ENCODE measurements at regions not wholly inside any gene's neighbourhood (a gene's known extent, or its start where the extent isn't known, plus 50 kb on each side); places are given as distances from the start of the nearest gene placed in this dataset.

DNA sequence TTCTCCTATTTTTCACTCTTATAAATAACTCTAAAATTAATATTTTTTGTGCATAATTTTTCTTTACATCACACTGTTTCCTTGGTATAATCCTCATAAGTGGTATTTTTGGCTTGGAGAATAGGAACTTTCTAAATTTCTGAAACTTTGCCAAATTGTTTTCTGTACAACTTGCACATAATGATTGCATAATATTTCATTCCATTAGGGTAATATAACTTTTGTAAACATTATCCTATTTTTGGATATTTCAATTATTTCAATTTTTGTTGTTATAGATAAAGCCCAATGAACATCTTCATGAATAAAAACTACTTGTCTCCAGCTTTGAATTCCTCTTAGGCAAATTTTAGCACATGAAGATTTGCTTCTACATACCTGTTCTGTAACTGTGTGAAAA, 135.9 kb downstream of the ELAPOR2 start:
- POLR2A ChIA-PET (ENCODE audit: low non-redundant PET) = no interaction called here
- TF ChIP-seq, protein P1, sequence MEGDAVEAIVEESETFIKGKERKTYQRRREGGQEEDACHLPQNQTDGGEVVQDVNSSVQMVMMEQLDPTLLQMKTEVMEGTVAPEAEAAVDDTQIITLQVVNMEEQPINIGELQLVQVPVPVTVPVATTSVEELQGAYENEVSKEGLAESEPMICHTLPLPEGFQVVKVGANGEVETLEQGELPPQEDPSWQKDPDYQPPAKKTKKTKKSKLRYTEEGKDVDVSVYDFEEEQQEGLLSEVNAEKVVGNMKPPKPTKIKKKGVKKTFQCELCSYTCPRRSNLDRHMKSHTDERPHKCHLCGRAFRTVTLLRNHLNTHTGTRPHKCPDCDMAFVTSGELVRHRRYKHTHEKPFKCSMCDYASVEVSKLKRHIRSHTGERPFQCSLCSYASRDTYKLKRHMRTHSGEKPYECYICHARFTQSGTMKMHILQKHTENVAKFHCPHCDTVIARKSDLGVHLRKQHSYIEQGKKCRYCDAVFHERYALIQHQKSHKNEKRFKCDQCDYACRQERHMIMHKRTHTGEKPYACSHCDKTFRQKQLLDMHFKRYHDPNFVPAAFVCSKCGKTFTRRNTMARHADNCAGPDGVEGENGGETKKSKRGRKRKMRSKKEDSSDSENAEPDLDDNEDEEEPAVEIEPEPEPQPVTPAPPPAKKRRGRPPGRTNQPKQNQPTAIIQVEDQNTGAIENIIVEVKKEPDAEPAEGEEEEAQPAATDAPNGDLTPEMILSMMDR (conservative IDR thresholded peaks at IDR 0.05; ENCODE audit: low read depth) = no peak
- no peak overlapping the region for H3K27ac ChIP-seq
- no peak for DNase-seq (ENCODE audit: low spot score)
- CTCF ChIA-PET = interaction anchor here (0.8 kb wide), 1 partner anchor 225 kb away, joined by 3 read pairs; no protein-coding TSS in a partner anchor

DNA sequence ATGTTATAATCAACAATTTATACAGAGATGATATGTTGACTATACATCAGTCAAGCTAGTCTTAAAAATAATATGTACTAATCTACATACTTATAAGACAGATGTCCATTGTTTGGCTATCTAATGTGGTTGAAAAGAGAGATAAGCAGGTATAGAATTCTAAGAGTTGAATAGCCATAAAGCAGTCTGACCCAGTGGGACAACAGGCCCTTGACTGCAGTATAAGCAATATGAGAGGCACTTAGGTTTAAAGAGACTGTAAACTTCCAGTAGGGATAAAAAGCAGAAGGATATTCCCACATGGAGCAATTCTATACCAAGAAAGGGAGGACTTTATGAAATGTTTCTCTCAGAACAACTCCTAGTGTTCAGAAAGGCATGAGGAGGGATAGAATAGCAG, 139.3 kb downstream of the ELAPOR2 start:
- CTCF ChIA-PET = no interaction called here
- H3K27ac ChIP-seq = no peak overlapping the region
- POLR2A ChIA-PET (ENCODE audit: low non-redundant PET) = no interaction called here
- TF ChIP-seq, protein P1 (conservative IDR thresholded peaks at IDR 0.05; ENCODE audit: low read depth) = no peak
- no peak for DNase-seq (ENCODE audit: low spot score)

DNA sequence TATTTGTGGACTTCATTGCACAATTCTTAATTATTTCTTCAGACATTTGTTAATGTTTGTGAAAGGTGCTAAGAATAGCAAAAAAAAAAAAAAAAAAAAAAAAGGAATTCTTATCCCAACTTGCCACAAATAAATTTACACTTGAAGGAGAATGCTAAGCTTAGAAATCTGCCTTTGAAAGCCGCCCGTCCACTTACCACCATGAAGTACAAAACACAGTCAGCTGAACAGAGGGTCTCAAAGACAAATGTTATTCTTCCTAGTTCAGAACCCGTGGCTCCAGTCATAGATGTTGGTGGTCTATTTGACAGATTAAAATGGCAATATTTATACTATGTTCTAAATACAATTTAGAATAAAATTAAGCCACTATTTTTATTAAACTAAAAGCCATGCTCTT, 141.2 kb downstream of the ELAPOR2 start:
- CTCF ChIA-PET = interaction anchor here (0.6 to 1.5 kb wide), 3 partner anchors 230 to 1240 kb away, joined by 4 to 5 read pairs (median 4); no protein-coding TSS in a partner anchor
- TF ChIP-seq, protein P1 (conservative IDR thresholded peaks at IDR 0.05; ENCODE audit: low read depth) = no peak
- H3K27ac ChIP-seq = no peak overlapping the region
- no peak for DNase-seq (ENCODE audit: low spot score)
- POLR2A ChIA-PET (ENCODE audit: low non-redundant PET) = no interaction called here

DNA sequence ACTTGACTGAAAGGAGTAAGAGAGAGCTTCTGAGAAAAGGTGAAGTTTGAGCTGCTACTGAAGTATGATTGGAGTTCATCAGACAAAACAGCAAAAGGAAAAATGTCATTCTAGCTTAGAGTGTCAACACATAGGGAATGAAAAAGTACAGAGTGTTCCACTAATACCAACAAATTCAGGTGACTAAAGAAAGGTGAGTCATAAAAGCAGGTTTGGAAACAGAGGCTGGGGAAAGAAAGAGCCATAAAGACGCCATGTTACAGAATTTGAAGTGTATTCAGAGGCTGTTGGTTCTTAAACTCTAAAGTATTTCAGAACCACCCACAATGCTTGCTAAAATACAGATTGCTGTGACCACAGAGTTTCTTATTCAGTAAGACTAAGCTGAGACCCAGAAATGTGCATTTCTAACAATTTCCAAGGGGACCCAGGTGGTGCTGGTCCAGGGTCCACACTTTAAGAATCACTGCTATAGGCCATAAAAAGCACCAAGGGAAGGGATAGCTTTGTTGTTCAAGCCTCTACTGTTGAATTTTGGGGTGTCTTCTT, 143.1 kb downstream of the ELAPOR2 start:
- POLR2A ChIA-PET (ENCODE audit: low non-redundant PET) = no interaction called here
- CTCF ChIA-PET = interaction anchor here (0.6 to 1.8 kb wide), 3 partner anchors 11 to 104 kb away, joined by 5 to 6 read pairs (median 5); no protein-coding TSS in a partner anchor
- no peak for DNase-seq (ENCODE audit: low spot score)
- H3K27ac ChIP-seq = no peak overlapping the region
- TF ChIP-seq, protein P1 (conservative IDR thresholded peaks at IDR 0.05; ENCODE audit: low read depth) = no peak

DNA sequence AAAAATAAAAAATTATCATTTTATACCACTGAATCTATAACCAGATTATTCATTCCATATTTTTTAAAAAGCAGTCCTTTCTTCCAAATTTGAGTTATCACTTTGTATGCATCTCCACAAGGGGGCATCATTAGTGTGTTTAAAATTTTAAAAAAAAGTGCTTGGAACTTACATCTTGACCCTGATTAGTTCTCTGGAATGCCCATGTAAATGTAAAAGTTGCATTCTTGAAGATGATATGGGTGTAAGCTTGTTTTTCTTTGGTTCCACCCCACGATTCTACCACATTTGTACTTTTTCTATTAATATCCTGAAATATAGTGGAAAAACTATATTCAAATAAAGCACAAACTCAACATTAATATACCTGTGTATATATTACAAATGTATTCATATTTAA, 144.9 kb downstream of the ELAPOR2 start:
- no peak overlapping the region for H3K27ac ChIP-seq
- DNase-seq (ENCODE audit: low spot score) = peak; percentile 8
- ChIA-PET POLR2A (ENCODE audit: low non-redundant PET) (no interaction called here), CTCF (interaction anchor here (0.7 to 1.4 kb wide), 3 partner anchors 155 to 433 kb away, joined by 3 to 6 read pairs (median 4); no protein-coding TSS in a partner anchor)
- TF ChIP-seq, protein P1 (conservative IDR thresholded peaks at IDR 0.05; ENCODE audit: low read depth) = peak; percentile 75
